Right lobe of liver (tissue), 6 donors: ENCODE measurements at regions not wholly inside any gene's neighbourhood (a gene's known extent, or its start where the extent isn't known, plus 50 kb on each side); places are given as distances from the start of the nearest gene placed in this dataset.

Experiments used
- ATAC-seq, 4 donors: fragments of 200-7000 bp; cut with Tn5 transposase; one replicate each; pipeline ENCODE4 v1.9.1; 2020; ENCODE audit warnings: mild to moderate bottlenecking in 4 of 4, moderate library complexity in 4 of 4
- DNase-seq, 3 donors: peaks; one replicate each; pipeline ENCODE4 v3.0.0-alpha.2; 2020
- H3K27ac ChIP-seq, 3 donors: fragments of 200-600 bp; one replicate each; pipeline ENCODE4 v1.8.0; 2022
- H3K27me3 ChIP-seq, 2 donors: fragments of 200-600 bp; one replicate each; pipeline ENCODE4 v1.8.0; 2022
- H3K36me3 ChIP-seq, 4 donors: fragments of 200-600 bp; sonication (generic) in 1 of 4; one replicate each; pipeline versions ENCODE4 v1.5.1 to v1.8.0; 2017 to 2022; ENCODE audit warnings: control low read depth in 1 of 4
- H3K4me1 ChIP-seq, 4 donors: fragments of 200-600 bp; sonication (generic) in 1 of 4; one replicate each; pipeline versions ENCODE4 v1.5.1 to v1.8.0; 2017 to 2022; ENCODE audit warnings: control low read depth in 1 of 4
- H3K4me3 ChIP-seq, 3 donors: fragments of 200-600 bp; one replicate each; pipeline ENCODE4 v1.8.0; 2022
- H3K9me3 ChIP-seq, 4 donors: fragments of 200-600 bp; sonication (generic) in 1 of 4; one replicate each; pipeline versions ENCODE4 v1.5.1 to v1.8.0; 2017 to 2022; ENCODE audit warnings: control low read depth in 1 of 4
- POLR2A ChIP-seq: fragments of 450-650 bp; IDR thresholded peaks from one replicate; pipeline ENCODE4 v1.6.1; 2017; ENCODE audit warnings: antibody characterized with exemption, mild to moderate bottlenecking
- WGBS: methylation state at CpG from one replicate; pipeline ENCODE4 v1.1.6; 2018; ENCODE audit warnings: low coverage, low lambda C conversion rate; ENCODE audit not compliant: insufficient coverage; ENCODE audit errors: missing lambda C conversion rate; 5-methylcytosine and 5-hydroxymethylcytosine counted together
- intact Hi-C, 2 donors: fragments of 100-400 bp; cut with DNase I; formaldehyde crosslinking; loops; one replicate each; pipeline versions ENCODE4 v1.11.2 to v1.14.1; 2022
- TF ChIP-seq, protein P1 (sequence below), 4 donors: fragments of 200-600 bp in 3 of 4; fragments of 450-650 bp in 1 of 4; IDR thresholded peaks; one replicate each; pipeline versions ENCODE4 v1.5.1 to v1.8.0; 2016 to 2022; ENCODE audit warnings: antibody characterized with exemption in 4 of 4, mild to moderate bottlenecking in 2 of 4
- donor health status: DM: no; HTN: yes; CAD: no.
- donor health status: DM: no; HTN: no; CAD: no.
- donor health status: DM: no; HTN: no; CAD: no.
- donor health status: DM: no; HTN: yes; CAD: no.
- donor health status: DM: no; HTN: yes; CAD: no.

DNA sequence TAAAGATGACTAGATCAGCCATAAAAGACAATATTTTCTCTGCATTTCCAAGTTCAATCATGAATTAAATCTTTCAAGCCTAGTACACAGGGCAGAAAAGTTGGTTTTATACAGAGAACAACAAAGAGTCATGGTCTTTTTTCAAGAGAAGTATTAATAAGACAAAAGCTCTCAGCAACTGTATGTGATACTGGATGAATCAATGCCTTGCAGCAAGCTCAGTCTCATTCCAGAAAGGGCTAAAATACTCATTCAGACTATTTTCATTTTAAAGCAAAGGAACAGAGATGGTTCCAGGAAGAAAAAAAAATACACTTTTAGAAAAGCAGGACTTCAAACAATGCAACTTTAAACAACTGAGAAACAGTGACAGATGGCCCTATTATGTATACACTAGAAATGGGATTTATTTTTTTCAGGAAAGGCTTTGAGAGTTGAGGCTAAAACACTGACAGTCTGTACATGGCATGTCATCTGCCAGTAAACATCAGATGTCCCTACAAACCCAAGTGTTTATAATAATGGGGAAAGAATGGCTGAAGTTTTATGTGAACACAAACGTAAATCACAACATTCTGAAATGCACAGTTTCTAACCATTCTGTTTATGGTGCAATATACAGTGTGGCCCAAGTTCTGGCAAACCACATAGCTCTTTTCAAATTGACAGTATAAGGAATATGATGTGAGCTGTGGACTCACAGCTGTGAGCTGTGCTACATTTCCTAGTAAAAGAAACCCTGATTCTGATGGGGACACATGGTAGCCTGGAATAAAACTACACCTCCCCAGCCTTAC is 114.3 kb upstream of the DST start:
- no peak for DNase-seq
- Histone ChIP-seq H3K36me3 (no peaks in the 10 kb centered on the region), H3K4me1 (peaks cover 0 to 9% (median 4%) of the 10 kb centered on the region in 4 donors), H3K27ac (no peak overlapping the region), H3K9me3 (no peaks in the 10 kb centered on the region), H3K4me3 (no peak overlapping the region), H3K27me3 (no peaks in the 10 kb centered on the region)
- intact Hi-C loops, result no loop called here
- peak in 1 of 4 donors; percentile 6 for ATAC-seq
- 23% methylated on average over 1 of the region's 1 CpG for WGBS
- TF ChIP-seq, protein P1, sequence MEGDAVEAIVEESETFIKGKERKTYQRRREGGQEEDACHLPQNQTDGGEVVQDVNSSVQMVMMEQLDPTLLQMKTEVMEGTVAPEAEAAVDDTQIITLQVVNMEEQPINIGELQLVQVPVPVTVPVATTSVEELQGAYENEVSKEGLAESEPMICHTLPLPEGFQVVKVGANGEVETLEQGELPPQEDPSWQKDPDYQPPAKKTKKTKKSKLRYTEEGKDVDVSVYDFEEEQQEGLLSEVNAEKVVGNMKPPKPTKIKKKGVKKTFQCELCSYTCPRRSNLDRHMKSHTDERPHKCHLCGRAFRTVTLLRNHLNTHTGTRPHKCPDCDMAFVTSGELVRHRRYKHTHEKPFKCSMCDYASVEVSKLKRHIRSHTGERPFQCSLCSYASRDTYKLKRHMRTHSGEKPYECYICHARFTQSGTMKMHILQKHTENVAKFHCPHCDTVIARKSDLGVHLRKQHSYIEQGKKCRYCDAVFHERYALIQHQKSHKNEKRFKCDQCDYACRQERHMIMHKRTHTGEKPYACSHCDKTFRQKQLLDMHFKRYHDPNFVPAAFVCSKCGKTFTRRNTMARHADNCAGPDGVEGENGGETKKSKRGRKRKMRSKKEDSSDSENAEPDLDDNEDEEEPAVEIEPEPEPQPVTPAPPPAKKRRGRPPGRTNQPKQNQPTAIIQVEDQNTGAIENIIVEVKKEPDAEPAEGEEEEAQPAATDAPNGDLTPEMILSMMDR (IDR thresholded peaks at IDR 0.05), result no peak
- TF ChIP-seq POLR2A, result no peak

DNA sequence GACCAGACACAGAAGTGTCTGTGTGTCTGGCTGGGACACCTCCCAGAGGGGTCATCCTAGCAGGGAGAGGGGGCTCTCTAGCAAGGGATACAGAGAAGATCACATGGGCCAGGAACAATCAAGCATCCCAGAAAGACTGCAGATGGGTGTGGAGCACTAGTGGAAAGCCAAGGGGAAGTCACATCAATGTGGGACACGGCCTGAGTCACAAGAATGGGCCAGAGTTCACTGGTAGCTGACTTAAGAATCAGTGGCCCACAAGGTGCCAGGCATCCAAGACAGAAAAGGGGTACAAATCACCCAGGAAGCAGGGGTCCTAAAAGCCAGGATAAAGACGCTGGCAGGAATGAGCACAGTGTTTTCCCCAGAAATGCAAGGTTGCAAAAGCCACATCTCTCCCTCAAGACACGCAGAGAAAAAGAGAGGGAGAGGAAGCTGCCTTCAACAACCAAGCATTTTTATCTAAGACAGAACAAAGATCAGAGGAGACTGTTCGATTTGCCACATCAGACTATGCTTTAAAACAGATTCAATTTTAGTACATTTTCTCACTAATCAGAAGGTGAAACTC is 113.6 kb upstream of the DST start:
- intact Hi-C loops, result no loop called here
- Histone ChIP-seq H3K9me3 (no peaks in the 10 kb centered on the region), H3K4me1 (peaks cover 0 to 9% (median 4%) of the 10 kb centered on the region in 4 donors), H3K27me3 (no peaks in the 10 kb centered on the region), H3K4me3 (no peak overlapping the region), H3K36me3 (no peaks in the 10 kb centered on the region), H3K27ac (no peak overlapping the region)
- DNase-seq (no peak), ATAC-seq (peak in 3 of 4 donors; percentile 10 to 25 (median 20))
- TF ChIP-seq POLR2A, result no peak
- TF ChIP-seq, protein P1 (IDR thresholded peaks at IDR 0.05), result no peak
- 42% methylated on average over 3 of the region's 4 CpGs for WGBS

DNA sequence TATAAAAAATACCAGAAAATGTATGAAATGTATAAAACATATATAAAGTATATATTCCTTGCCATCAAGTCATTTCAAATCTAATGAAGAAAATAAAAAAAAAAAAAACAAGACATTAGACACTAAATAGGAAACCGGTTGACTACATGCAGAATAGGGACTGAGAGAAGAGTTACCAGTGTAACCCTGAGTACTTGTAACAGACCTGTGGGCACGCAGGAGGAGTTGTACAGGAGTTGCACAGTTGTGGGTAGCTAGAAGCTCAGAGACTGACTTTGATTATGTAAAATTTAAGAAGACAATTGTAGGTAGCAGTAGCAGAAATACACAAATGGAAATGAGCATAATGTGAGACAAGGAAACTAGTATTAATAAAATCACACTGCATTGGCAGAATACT is 112.4 kb upstream of the DST start:
- TF ChIP-seq POLR2A, result no peak
- TF ChIP-seq, protein P1 (IDR thresholded peaks at IDR 0.05), result no peak
- no peaks in the 10 kb centered on the region for H3K36me3 ChIP-seq
- H3K27me3 ChIP-seq, result no peaks in the 10 kb centered on the region
- no peak for ATAC-seq
- H3K9me3 ChIP-seq, result no peaks in the 10 kb centered on the region
- intact Hi-C loops, result no loop called here
- no peak overlapping the region for H3K27ac ChIP-seq
- 78% methylated on average over 2 of the region's 2 CpGs for WGBS
- DNase-seq, result no peak
- peaks cover 0 to 9% (median 4%) of the 10 kb centered on the region in 4 donors for H3K4me1 ChIP-seq
- no peak overlapping the region for H3K4me3 ChIP-seq

DNA sequence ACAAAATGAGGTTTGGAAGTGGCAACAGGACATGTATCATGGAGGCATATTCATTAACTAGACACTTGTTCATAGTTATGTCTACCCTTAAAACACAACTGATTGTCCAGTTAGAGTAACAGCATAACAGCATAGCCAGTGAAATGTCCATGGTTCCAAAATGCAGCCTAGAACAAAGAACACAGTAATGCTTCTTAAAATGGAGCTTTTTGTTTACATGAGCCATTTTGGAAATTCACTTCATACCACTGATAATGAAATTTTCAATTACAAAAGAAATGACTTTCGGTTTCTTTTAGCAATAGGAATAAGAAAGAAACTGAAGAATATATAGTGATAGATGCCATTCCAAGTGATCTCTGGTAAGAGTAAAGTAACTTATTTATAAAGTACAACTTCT is 111.1 kb upstream of the DST start:
- intact Hi-C loops, result loop anchor here in 1 of 2 donors (5.0 kb wide), 1 partner anchor 42 kb away; no protein-coding TSS in a partner anchor
- Histone ChIP-seq H3K27me3 (no peaks in the 10 kb centered on the region), H3K36me3 (no peaks in the 10 kb centered on the region), H3K4me1 (peaks cover 0 to 9% (median 4%) of the 10 kb centered on the region in 4 donors), H3K4me3 (peak overlapping the region in 1 of 3 donors; percentile 9), H3K27ac (peak overlapping the region in 1 of 3 donors; percentile 5), H3K9me3 (no peaks in the 10 kb centered on the region)
- WGBS, result 18% methylated on average over 1 of the region's 1 CpG
- peak in 1 of 4 donors; percentile 40 for ATAC-seq
- TF ChIP-seq, protein P1 (IDR thresholded peaks at IDR 0.05), result no peak
- TF ChIP-seq POLR2A, result no peak
- no peak for DNase-seq
